Fibroblast of lung (primary cell): ENCODE measurements at regions not wholly inside any gene's neighbourhood (a gene's known extent, or its start where the extent isn't known, plus 50 kb on each side); places are given as distances from the start of the nearest gene placed in this dataset.

Source experiments
- CTCF ChIP-seq, 2 donors: IDR thresholded peaks in 1 of 2; conservative IDR thresholded peaks in 1 of 2; 1 replicate in 1 of 2; 2 replicates in 1 of 2; pipeline ENCODE4 v1.5.1; 2011 to 2012; ENCODE audit warnings: low read length in 2 of 2, control low read depth in 1 of 2, inconsistent platforms in 1 of 2, low read depth in 1 of 2, mild to moderate bottlenecking in 1 of 2
- EZH2 ChIP-seq: IDR thresholded peaks from 2 replicates; pipeline ENCODE4 v1.5.1; 2012; ENCODE audit warnings: low read length, control low read depth, mild to moderate bottlenecking; ENCODE audit errors: missing control alignments

DNA sequence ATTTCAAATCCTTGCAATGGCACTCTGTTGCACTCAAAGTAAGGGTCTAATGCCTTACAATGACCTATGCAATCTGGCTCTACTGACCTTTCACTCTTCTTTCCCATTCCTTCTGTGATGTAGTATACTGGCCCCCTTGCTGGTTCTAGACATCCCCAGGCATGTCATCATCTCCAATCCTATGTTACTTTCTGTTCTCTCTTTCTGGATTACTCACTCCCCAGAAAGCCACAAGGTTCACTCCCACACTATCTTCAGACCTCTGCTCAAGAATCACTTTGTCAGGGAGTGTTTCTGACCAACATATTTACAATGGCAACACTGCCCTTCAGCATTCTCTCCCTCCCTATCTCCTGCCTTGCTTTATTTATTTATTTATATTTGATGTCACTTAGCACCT is 802.2 kb upstream of the WWC1 start:
- TF ChIP-seq EZH2 (no peak), CTCF (conservative IDR thresholded peaks at IDR 0.05 in 1 of 2, IDR thresholded peaks at IDR 0.05 in 1 of 2; ENCODE audit: low read depth in 1 of 2, low read length in 2 of 2) (no peak)
